ENCODE measurements at regions not wholly inside any gene's neighbourhood (a gene's known extent, or its start where the extent isn't known, plus 50 kb on each side); places are given as distances from the start of the nearest gene placed in this dataset.

- Mint-ChIP-seq H3K27me3 (ENCODE audit: low read depth) (peaks cover 36% of the 10 kb centered on the region), H3K4me1 (peaks cover 18% of the 10 kb centered on the region), H3K9me3 (no peaks in the 10 kb centered on the region), H3K27ac (no peak overlapping the region), H3K4me3 (no peak overlapping the region), H3K36me3 (no peaks in the 10 kb centered on the region)
- DNase-seq (ENCODE audit: low spot score in 2 of 2, unreplicated experiment in 2 of 2), result no peak
- no peak for TF ChIP-seq CTCF (IDR thresholded peaks at IDR 0.05; ENCODE audit: unreplicated experiment)
Observed at GRCh38 chr4:174071595-174071994, 211.9 kb downstream of the FBXO8 start.

- Mint-ChIP-seq H3K36me3 (no peaks in the 10 kb centered on the region), H3K27ac (no peak overlapping the region), H3K4me1 (peaks cover 22% of the 10 kb centered on the region), H3K4me3 (no peak overlapping the region), H3K9me3 (no peaks in the 10 kb centered on the region), H3K27me3 (ENCODE audit: low read depth) (peaks cover 36% of the 10 kb centered on the region)
- DNase-seq (ENCODE audit: low spot score in 2 of 2, unreplicated experiment in 2 of 2), result no peak
- TF ChIP-seq CTCF (IDR thresholded peaks at IDR 0.05; ENCODE audit: unreplicated experiment), result no peak
Observed at GRCh38 chr4:174069848-174070330, 213.6 kb downstream of the FBXO8 start.

- H3K36me3 Mint-ChIP-seq, result no peaks in the 10 kb centered on the region
- TF ChIP-seq CTCF (IDR thresholded peaks at IDR 0.05; ENCODE audit: unreplicated experiment), result no peak
Observed at GRCh38 chr4:174066611-174067205, 216.8 kb downstream of the FBXO8 start.

GRCh38 chr4:174062831-174063230, 220.6 kb downstream of the FBXO8 start:
- Mint-ChIP-seq H3K9me3 (peaks cover 17% of the 10 kb centered on the region), H3K27ac (no peak overlapping the region), H3K4me1 (peaks cover 9% of the 10 kb centered on the region), H3K4me3 (no peak overlapping the region), H3K27me3 (ENCODE audit: low read depth) (peaks cover 10% of the 10 kb centered on the region), H3K36me3 (peaks cover 2% of the 10 kb centered on the region)
- no peak for DNase-seq (ENCODE audit: low spot score in 2 of 2, unreplicated experiment in 2 of 2)
- TF ChIP-seq CTCF (IDR thresholded peaks at IDR 0.05; ENCODE audit: unreplicated experiment), result no peak

More at GRCh38 chr4:174066611-174067205, 216.8 kb downstream of the FBXO8 start:
- Mint-ChIP-seq H3K4me1 (peaks cover 22% of the 10 kb centered on the region), H3K27ac (no peak overlapping the region), H3K9me3 (peaks cover 1% of the 10 kb centered on the region), H3K27me3 (ENCODE audit: low read depth) (peaks cover 18% of the 10 kb centered on the region), H3K4me3 (no peak overlapping the region)
- no peak for DNase-seq (ENCODE audit: low spot score in 2 of 2, unreplicated experiment in 2 of 2)

- peaks cover 4% of the 10 kb centered on the region for H3K4me1 Mint-ChIP-seq
- peaks cover 27% of the 10 kb centered on the region for H3K9me3 Mint-ChIP-seq
- DNase-seq (ENCODE audit: low spot score in 2 of 2, unreplicated experiment in 2 of 2), result no peak
- H3K36me3 Mint-ChIP-seq, result peaks cover 2% of the 10 kb centered on the region
- no peak for TF ChIP-seq CTCF (IDR thresholded peaks at IDR 0.05; ENCODE audit: unreplicated experiment)
- H3K4me3 Mint-ChIP-seq, result no peak overlapping the region
- no peaks in the 10 kb centered on the region for H3K27me3 Mint-ChIP-seq (ENCODE audit: low read depth)
- no peak overlapping the region for H3K27ac Mint-ChIP-seq
Observed at GRCh38 chr4:174061026-174061425, 222.4 kb downstream of the FBXO8 start.

All from mesothelial cell of epicardium (in vitro differentiated cells).